WTC11 (cell line): ENCODE measurements at regions not wholly inside any gene's neighbourhood (a gene's known extent, or its start where the extent isn't known, plus 50 kb on each side); places are given as distances from the start of the nearest gene placed in this dataset.

Source experiments
- ATAC-seq: fragments of 200-7000 bp; cut with Tn5 transposase; 2 replicates; pipeline ENCODE4 v1.10.0; 2021; ENCODE audit warnings: mild to moderate bottlenecking, moderate library complexity
- CTCF ChIA-PET: fragments of 300-600 bp; sonication (Branson Sonifier 250); formaldehyde crosslinking; loops from one replicate; lab custom pipeline; 2021; ENCODE audit warnings: antibody characterized with exemption; lab: Charles Lee
- POLR2A ChIA-PET: fragments of 350-600 bp; sonication (Branson Sonifier 250); formaldehyde crosslinking; loops from one replicate; lab custom pipeline; 2021; ENCODE audit warnings: antibody characterized with exemption; lab: Charles Lee
- DNase-seq: peaks from one replicate; pipeline ENCODE4 v3.0.0; 2021; ENCODE audit warnings: low spot score
- H3K27ac Mint-ChIP-seq: 2 replicates; pipeline ENCODE4 v1.8.0; 2021; ENCODE audit warnings: mixed read lengths
- H3K27me3 Mint-ChIP-seq: 2 replicates; pipeline ENCODE4 v1.8.0; 2021; ENCODE audit warnings: low read depth, mild to moderate bottlenecking, moderate library complexity, mixed read lengths
- H3K36me3 Mint-ChIP-seq: 2 replicates; pipeline ENCODE4 v1.8.0; 2021; ENCODE audit warnings: mixed read lengths
- H3K4me1 Mint-ChIP-seq: 2 replicates; pipeline ENCODE4 v1.8.0; 2022; ENCODE audit warnings: mixed read lengths
- H3K4me3 Mint-ChIP-seq: 2 replicates; pipeline ENCODE4 v1.8.0; 2021; ENCODE audit warnings: mild to moderate bottlenecking, moderate library complexity, mixed read lengths
- H3K9me3 Mint-ChIP-seq: 2 replicates; pipeline ENCODE4 v1.8.0; 2021; ENCODE audit warnings: mixed read lengths
- CBFB ChIP-seq: sonication (generic); formaldehyde crosslinking; IDR thresholded peaks from 2 replicates; pipeline ENCODE4 v1.8.1; 2022; ENCODE audit warnings: mild to moderate bottlenecking, low read depth, missing genetic modification reagents
- ELF4 ChIP-seq: sonication (generic); formaldehyde crosslinking; IDR thresholded peaks from 2 replicates; pipeline ENCODE4 v1.8.1; 2022; ENCODE audit warnings: low read depth, mild to moderate bottlenecking, moderate library complexity, missing genetic modification reagents
- GTF2I ChIP-seq: fragments of 250-450 bp; sonication (Bioruptor Pico); conservative IDR thresholded peaks from 2 replicates; pipeline ENCODE4 v1.4.0; 2021; ENCODE audit warnings: mild to moderate bottlenecking
- SP1 ChIP-seq: sonication (generic); formaldehyde crosslinking; conservative IDR thresholded peaks from 2 replicates; pipeline ENCODE4 v1.8.1; 2022; ENCODE audit warnings: missing genetic modification reagents
- USF2 ChIP-seq: sonication (generic); formaldehyde crosslinking; IDR thresholded peaks from 2 replicates; pipeline ENCODE4 v1.8.1; 2023; ENCODE audit warnings: mild to moderate bottlenecking, missing genetic modification reagents, moderate library complexity
- ZBTB21 ChIP-seq: sonication (generic); formaldehyde crosslinking; IDR thresholded peaks from 2 replicates; pipeline ENCODE4 v1.8.1; 2023; ENCODE audit warnings: mild to moderate bottlenecking, missing genetic modification reagents, borderline replicate concordance
- ZNF232 ChIP-seq: sonication (generic); formaldehyde crosslinking; IDR thresholded peaks from 2 replicates; pipeline ENCODE4 v1.8.0; 2022; ENCODE audit warnings: mild to moderate bottlenecking, missing genetic modification reagents
- ZNF317 ChIP-seq: sonication (generic); formaldehyde crosslinking; IDR thresholded peaks from 2 replicates; pipeline ENCODE4 v1.8.1; 2023; ENCODE audit warnings: low read depth, mild to moderate bottlenecking, moderate library complexity, missing genetic modification reagents, borderline replicate concordance
- ZNF416 ChIP-seq: fragments of 250-450 bp; sonication (Bioruptor Pico); IDR thresholded peaks from 2 replicates; pipeline ENCODE4 v1.9.0; 2021; ENCODE audit warnings: mild to moderate bottlenecking, inconsistent platforms
- TF ChIP-seq, protein P1 (sequence below): sonication (generic); formaldehyde crosslinking; conservative IDR thresholded peaks from 2 replicates; pipeline ENCODE4 v1.8.1; 2023; ENCODE audit warnings: mild to moderate bottlenecking, low read depth, missing genetic modification reagents, moderate library complexity
- TF ChIP-seq, protein P2 (sequence below): sonication (generic); formaldehyde crosslinking; IDR thresholded peaks from 2 replicates; pipeline ENCODE4 v1.8.0; 2022; ENCODE audit warnings: mild to moderate bottlenecking, missing genetic modification reagents
- TF ChIP-seq, protein P3 (sequence below): sonication (generic); formaldehyde crosslinking; IDR thresholded peaks from 2 replicates; pipeline ENCODE4 v1.8.1; 2022; ENCODE audit warnings: low read depth, mild to moderate bottlenecking, moderate library complexity, missing genetic modification reagents, borderline replicate concordance
- TF ChIP-seq, protein P4 (sequence below): fragments of 250-450 bp; sonication (Bioruptor Pico); conservative IDR thresholded peaks from 2 replicates; pipeline ENCODE4 v1.9.0; 2021; ENCODE audit warnings: mild to moderate bottlenecking
- TF ChIP-seq, protein P5 (sequence below): sonication (generic); formaldehyde crosslinking; IDR thresholded peaks from 2 replicates; pipeline ENCODE4 v1.8.0; 2023; ENCODE audit warnings: missing genetic modification reagents, mild to moderate bottlenecking, borderline replicate concordance
- TF ChIP-seq, protein P6 (sequence below): sonication (generic); formaldehyde crosslinking; IDR thresholded peaks from 2 replicates; pipeline ENCODE4 v1.8.1; 2023; ENCODE audit warnings: mild to moderate bottlenecking, missing genetic modification reagents, moderate library complexity
- TF ChIP-seq, protein P7 (sequence below): fragments of 250-450 bp; sonication (Bioruptor Pico); IDR thresholded peaks from 2 replicates; pipeline ENCODE4 v1.9.0; 2021; ENCODE audit warnings: mild to moderate bottlenecking, borderline replicate concordance

DNA sequence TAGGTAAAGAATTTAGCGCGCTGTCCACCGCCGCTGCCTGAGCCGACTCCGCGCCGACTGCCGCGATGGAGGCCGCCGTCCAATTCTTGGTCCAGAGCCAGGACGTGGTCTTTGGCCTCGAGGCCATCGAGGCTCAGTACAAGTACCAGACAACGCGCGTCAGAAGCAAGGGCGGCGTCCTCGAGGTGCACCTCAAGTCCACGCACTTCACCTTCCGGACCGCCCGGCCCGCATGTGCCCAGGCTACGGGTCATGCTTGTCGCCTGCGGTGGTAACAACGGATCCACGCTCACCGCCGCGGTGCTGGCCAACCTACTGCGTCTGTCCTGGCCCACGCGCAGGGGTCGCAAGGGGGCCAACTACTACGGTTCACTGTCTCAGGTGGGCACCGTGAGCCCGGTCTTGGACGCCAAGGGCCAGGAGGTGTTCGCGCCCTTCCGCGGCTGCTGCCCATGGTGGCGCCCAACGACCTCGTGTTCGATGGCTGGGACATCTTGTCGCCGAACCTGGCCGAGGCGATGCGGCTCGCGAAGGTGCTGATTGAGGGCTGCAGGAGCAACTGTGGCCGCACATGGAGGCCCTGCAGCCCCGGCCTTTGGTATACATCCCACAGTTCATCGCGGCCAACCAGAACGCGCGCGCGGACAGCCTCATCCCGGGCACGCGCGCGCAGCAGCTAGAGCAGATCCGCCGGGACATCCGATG is 128.0 kb downstream of the ANAPC4 start:
- TF ChIP-seq ZBTB21 (CRISPR knock-in tag) (0 out of 2 replicates have a peak, but pooled peaks have one; percentile 12), SP1 (CRISPR knock-in tag) (no peak)
- H3K4me1 Mint-ChIP-seq: no peaks in the 10 kb centered on the region
- no peaks in the 10 kb centered on the region; the same call in 1 of the 2 replicates for H3K27me3 Mint-ChIP-seq
- H3K36me3 Mint-ChIP-seq: no peaks in the 10 kb centered on the region
- no peaks in the 10 kb centered on the region for H3K9me3 Mint-ChIP-seq
- DNase-seq: no peak
- ATAC-seq: no peak
- CTCF ChIA-PET: interaction anchor here (1.6 kb wide), 1 partner anchor 57 kb away, joined by 6 read pairs; no protein-coding TSS in a partner anchor
- POLR2A ChIA-PET: no interaction called here
- H3K4me3 Mint-ChIP-seq: no peak overlapping the region
- H3K27ac Mint-ChIP-seq: no peak overlapping the region

GRCh38 chr4:25505637-25505991 is 128.6 kb downstream of the ANAPC4 start:
- peak; percentile 47; the same call in 1 of the 2 replicates for ATAC-seq
- Mint-ChIP-seq H3K36me3 (no peaks in the 10 kb centered on the region), H3K27ac (no peak overlapping the region), H3K27me3 (no peaks in the 10 kb centered on the region; the same call in 1 of the 2 replicates), H3K4me1 (no peaks in the 10 kb centered on the region), H3K4me3 (no peak overlapping the region), H3K9me3 (no peaks in the 10 kb centered on the region)
- CTCF ChIA-PET: interaction anchor here (1.0 to 1.6 kb wide), 4 partner anchors 22 to 162 kb away, joined by 3 to 6 read pairs (median 3); no protein-coding TSS in a partner anchor
- TF ChIP-seq, protein P1, sequence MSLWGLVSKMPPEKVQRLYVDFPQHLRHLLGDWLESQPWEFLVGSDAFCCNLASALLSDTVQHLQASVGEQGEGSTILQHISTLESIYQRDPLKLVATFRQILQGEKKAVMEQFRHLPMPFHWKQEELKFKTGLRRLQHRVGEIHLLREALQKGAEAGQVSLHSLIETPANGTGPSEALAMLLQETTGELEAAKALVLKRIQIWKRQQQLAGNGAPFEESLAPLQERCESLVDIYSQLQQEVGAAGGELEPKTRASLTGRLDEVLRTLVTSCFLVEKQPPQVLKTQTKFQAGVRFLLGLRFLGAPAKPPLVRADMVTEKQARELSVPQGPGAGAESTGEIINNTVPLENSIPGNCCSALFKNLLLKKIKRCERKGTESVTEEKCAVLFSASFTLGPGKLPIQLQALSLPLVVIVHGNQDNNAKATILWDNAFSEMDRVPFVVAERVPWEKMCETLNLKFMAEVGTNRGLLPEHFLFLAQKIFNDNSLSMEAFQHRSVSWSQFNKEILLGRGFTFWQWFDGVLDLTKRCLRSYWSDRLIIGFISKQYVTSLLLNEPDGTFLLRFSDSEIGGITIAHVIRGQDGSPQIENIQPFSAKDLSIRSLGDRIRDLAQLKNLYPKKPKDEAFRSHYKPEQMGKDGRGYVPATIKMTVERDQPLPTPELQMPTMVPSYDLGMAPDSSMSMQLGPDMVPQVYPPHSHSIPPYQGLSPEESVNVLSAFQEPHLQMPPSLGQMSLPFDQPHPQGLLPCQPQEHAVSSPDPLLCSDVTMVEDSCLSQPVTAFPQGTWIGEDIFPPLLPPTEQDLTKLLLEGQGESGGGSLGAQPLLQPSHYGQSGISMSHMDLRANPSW (CRISPR knock-in tag): no peak
- TF ChIP-seq CBFB (no peak), ELF4 (CRISPR knock-in tag) (no peak), ZNF232 (CRISPR knock-in tag) (no peak), USF2 (no peak), GTF2I (CRISPR knock-in tag) (no peak), ZNF317 (no peak), ZNF416 (CRISPR knock-in tag) (no peak)
- TF ChIP-seq, protein P2, sequence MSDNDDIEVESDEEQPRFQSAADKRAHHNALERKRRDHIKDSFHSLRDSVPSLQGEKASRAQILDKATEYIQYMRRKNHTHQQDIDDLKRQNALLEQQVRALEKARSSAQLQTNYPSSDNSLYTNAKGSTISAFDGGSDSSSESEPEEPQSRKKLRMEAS (CRISPR knock-in tag): no peak
- TF ChIP-seq, protein P3, sequence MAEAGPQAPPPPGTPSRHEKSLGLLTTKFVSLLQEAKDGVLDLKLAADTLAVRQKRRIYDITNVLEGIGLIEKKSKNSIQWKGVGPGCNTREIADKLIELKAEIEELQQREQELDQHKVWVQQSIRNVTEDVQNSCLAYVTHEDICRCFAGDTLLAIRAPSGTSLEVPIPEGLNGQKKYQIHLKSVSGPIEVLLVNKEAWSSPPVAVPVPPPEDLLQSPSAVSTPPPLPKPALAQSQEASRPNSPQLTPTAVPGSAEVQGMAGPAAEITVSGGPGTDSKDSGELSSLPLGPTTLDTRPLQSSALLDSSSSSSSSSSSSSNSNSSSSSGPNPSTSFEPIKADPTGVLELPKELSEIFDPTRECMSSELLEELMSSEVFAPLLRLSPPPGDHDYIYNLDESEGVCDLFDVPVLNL: no peak
- TF ChIP-seq, protein P4, sequence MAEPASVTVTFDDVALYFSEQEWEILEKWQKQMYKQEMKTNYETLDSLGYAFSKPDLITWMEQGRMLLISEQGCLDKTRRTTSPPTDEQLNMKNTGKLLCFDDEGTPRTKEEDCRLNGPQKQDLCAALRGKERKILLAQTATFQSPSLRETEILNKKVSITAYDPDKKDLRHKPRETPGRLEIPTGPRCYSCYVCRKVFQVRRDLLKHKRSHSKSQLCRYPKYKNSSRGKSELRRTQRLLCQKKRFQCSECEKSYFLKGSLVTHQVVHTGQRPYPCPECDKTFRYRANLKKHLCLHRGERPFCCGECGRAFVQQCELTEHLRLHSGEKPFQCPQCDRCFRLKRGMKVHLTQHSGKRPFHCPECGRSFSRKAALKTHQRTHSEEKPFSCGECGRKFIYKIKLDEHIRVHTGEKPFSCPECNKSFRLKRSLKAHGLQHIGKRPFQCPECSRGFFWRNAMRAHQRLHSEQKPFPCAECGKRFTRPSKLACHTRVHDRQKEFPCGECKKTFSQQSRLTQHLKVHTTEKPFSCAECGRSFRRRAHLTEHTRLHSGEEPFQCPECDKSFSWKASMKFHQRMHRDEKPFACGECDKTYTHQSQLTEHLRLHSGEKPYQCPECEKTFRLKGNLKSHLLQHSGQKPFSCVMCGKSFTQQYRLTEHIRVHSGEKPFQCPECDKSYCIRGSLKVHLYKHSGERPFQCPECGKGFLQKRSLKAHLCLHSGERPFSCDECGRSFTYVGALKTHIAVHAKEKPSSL: no peak
- TF ChIP-seq, protein P5, sequence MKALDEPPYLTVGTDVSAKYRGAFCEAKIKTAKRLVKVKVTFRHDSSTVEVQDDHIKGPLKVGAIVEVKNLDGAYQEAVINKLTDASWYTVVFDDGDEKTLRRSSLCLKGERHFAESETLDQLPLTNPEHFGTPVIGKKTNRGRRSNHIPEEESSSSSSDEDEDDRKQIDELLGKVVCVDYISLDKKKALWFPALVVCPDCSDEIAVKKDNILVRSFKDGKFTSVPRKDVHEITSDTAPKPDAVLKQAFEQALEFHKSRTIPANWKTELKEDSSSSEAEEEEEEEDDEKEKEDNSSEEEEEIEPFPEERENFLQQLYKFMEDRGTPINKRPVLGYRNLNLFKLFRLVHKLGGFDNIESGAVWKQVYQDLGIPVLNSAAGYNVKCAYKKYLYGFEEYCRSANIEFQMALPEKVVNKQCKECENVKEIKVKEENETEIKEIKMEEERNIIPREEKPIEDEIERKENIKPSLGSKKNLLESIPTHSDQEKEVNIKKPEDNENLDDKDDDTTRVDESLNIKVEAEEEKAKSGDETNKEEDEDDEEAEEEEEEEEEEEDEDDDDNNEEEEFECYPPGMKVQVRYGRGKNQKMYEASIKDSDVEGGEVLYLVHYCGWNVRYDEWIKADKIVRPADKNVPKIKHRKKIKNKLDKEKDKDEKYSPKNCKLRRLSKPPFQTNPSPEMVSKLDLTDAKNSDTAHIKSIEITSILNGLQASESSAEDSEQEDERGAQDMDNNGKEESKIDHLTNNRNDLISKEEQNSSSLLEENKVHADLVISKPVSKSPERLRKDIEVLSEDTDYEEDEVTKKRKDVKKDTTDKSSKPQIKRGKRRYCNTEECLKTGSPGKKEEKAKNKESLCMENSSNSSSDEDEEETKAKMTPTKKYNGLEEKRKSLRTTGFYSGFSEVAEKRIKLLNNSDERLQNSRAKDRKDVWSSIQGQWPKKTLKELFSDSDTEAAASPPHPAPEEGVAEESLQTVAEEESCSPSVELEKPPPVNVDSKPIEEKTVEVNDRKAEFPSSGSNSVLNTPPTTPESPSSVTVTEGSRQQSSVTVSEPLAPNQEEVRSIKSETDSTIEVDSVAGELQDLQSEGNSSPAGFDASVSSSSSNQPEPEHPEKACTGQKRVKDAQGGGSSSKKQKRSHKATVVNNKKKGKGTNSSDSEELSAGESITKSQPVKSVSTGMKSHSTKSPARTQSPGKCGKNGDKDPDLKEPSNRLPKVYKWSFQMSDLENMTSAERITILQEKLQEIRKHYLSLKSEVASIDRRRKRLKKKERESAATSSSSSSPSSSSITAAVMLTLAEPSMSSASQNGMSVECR (CRISPR knock-in tag): no peak
- TF ChIP-seq, protein P6, sequence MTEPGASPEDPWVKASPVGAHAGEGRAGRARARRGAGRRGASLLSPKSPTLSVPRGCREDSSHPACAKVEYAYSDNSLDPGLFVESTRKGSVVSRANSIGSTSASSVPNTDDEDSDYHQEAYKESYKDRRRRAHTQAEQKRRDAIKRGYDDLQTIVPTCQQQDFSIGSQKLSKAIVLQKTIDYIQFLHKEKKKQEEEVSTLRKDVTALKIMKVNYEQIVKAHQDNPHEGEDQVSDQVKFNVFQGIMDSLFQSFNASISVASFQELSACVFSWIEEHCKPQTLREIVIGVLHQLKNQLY (CRISPR knock-in tag): no peak
- TF ChIP-seq, protein P7, sequence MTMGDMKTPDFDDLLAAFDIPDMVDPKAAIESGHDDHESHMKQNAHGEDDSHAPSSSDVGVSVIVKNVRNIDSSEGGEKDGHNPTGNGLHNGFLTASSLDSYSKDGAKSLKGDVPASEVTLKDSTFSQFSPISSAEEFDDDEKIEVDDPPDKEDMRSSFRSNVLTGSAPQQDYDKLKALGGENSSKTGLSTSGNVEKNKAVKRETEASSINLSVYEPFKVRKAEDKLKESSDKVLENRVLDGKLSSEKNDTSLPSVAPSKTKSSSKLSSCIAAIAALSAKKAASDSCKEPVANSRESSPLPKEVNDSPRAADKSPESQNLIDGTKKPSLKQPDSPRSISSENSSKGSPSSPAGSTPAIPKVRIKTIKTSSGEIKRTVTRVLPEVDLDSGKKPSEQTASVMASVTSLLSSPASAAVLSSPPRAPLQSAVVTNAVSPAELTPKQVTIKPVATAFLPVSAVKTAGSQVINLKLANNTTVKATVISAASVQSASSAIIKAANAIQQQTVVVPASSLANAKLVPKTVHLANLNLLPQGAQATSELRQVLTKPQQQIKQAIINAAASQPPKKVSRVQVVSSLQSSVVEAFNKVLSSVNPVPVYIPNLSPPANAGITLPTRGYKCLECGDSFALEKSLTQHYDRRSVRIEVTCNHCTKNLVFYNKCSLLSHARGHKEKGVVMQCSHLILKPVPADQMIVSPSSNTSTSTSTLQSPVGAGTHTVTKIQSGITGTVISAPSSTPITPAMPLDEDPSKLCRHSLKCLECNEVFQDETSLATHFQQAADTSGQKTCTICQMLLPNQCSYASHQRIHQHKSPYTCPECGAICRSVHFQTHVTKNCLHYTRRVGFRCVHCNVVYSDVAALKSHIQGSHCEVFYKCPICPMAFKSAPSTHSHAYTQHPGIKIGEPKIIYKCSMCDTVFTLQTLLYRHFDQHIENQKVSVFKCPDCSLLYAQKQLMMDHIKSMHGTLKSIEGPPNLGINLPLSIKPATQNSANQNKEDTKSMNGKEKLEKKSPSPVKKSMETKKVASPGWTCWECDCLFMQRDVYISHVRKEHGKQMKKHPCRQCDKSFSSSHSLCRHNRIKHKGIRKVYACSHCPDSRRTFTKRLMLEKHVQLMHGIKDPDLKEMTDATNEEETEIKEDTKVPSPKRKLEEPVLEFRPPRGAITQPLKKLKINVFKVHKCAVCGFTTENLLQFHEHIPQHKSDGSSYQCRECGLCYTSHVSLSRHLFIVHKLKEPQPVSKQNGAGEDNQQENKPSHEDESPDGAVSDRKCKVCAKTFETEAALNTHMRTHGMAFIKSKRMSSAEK (CRISPR knock-in tag): no peak
- POLR2A ChIA-PET: no interaction called here
- peak; percentile 17 for DNase-seq
